ENCODE measurements at regions not wholly inside any gene's neighbourhood (a gene's known extent, or its start where the extent isn't known, plus 50 kb on each side); places are given as distances from the start of the nearest gene placed in this dataset.

DNA sequence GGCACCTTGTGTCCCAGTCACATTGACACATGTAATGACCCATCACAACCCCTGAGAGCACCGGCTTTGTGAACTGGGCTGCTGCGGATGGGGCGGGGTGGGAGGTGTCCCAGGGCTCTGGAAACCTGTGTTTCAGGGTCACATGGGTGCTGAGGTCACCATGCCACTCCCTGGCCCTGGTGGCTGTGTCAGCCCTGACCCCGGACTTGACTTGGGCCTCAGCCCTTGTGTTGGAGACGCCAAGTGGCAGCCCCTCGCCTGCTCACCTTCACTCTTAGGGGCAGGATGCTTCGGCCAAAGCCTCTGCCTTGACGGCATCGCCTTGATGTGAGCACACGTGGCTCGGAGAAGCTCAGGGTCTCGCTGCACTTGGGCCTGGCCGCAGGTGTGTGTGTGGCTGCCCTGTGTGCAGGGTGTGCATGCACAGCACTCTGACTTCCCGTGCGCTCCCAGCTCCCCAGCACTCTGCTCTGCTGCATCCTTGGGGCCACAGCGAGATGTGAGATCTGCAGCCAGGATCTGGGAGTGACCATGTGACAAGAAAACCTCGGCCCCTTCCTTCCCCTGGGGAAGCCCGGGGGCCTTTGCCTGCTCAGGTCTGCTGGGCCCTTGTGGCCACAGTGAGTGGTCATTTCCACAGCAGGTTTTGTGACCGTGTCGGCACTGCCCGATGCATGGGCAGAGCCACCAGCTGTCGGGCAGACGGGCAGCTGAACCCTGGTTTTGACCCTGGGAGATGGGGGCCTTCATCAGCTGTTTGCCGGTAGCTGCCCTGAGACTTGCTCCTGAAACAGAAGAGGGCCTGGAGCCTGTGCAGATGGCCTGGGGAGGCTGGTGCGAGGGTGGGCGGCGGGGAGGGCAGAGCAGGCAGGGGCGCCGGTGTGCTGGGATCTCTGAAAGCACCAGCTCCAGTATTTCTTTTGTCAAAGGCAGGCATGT lies 167.4 kb downstream of the KIF26A start:
- TF ChIP-seq ZNF510 (tag by site-specific recombination; IDR thresholded peaks at IDR 0.05; ENCODE audit: insufficient replicate concordance) (no peak), SCRT2 (tag by site-specific recombination; IDR thresholded peaks at IDR 0.05) (no peak), YY1 (tag by site-specific recombination; IDR thresholded peaks at IDR 0.05) (no peak), KLF16 (tag by site-specific recombination; IDR thresholded peaks at IDR 0.05) (no peak), ZNF311 (tag by site-specific recombination; IDR thresholded peaks at IDR 0.05; ENCODE audit: borderline replicate concordance) (no peak)
- TF ChIP-seq, protein P1, sequence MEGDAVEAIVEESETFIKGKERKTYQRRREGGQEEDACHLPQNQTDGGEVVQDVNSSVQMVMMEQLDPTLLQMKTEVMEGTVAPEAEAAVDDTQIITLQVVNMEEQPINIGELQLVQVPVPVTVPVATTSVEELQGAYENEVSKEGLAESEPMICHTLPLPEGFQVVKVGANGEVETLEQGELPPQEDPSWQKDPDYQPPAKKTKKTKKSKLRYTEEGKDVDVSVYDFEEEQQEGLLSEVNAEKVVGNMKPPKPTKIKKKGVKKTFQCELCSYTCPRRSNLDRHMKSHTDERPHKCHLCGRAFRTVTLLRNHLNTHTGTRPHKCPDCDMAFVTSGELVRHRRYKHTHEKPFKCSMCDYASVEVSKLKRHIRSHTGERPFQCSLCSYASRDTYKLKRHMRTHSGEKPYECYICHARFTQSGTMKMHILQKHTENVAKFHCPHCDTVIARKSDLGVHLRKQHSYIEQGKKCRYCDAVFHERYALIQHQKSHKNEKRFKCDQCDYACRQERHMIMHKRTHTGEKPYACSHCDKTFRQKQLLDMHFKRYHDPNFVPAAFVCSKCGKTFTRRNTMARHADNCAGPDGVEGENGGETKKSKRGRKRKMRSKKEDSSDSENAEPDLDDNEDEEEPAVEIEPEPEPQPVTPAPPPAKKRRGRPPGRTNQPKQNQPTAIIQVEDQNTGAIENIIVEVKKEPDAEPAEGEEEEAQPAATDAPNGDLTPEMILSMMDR (tag by site-specific recombination; IDR thresholded peaks at IDR 0.05), result no peak
- TF ChIP-seq, protein P2, sequence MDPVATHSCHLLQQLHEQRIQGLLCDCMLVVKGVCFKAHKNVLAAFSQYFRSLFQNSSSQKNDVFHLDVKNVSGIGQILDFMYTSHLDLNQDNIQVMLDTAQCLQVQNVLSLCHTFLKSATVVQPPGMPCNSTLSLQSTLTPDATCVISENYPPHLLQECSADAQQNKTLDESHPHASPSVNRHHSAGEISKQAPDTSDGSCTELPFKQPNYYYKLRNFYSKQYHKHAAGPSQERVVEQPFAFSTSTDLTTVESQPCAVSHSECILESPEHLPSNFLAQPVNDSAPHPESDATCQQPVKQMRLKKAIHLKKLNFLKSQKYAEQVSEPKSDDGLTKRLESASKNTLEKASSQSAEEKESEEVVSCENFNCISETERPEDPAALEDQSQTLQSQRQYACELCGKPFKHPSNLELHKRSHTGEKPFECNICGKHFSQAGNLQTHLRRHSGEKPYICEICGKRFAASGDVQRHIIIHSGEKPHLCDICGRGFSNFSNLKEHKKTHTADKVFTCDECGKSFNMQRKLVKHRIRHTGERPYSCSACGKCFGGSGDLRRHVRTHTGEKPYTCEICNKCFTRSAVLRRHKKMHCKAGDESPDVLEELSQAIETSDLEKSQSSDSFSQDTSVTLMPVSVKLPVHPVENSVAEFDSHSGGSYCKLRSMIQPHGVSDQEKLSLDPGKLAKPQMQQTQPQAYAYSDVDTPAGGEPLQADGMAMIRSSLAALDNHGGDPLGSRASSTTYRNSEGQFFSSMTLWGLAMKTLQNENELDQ (tag by site-specific recombination; IDR thresholded peaks at IDR 0.05; ENCODE audit: low read depth), result no peak
- TF ChIP-seq, protein P3, sequence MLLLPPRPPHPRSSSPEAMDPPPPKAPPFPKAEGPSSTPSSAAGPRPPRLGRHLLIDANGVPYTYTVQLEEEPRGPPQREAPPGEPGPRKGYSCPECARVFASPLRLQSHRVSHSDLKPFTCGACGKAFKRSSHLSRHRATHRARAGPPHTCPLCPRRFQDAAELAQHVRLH (tag by site-specific recombination; IDR thresholded peaks at IDR 0.05), result no peak

Data from HEK293 (cell line).